ENCODE measurements at regions not wholly inside any gene's neighbourhood (a gene's known extent, or its start where the extent isn't known, plus 50 kb on each side); places are given as distances from the start of the nearest gene placed in this dataset.

DNA sequence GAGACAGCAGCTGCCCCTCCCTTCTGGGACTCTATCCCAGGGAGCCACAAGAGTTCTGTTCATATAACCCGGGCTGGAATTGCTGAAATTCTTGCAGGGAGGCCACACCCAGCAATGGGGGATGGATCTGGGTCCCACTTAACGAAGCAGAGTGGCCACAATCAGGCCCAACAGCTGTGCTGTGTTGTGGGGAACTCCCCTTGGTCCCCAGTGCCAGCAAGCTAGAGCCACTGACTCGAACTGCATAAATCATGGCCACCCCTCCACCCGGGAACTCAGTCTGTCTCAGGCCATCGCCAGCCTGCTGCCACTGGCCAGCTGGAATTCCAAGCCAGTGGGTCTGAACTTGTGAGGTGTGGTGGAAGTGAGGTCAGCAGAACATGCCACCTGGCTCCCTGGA, 111.1 kb downstream of the KLF8 start:
- TF ChIP-seq, protein P1, sequence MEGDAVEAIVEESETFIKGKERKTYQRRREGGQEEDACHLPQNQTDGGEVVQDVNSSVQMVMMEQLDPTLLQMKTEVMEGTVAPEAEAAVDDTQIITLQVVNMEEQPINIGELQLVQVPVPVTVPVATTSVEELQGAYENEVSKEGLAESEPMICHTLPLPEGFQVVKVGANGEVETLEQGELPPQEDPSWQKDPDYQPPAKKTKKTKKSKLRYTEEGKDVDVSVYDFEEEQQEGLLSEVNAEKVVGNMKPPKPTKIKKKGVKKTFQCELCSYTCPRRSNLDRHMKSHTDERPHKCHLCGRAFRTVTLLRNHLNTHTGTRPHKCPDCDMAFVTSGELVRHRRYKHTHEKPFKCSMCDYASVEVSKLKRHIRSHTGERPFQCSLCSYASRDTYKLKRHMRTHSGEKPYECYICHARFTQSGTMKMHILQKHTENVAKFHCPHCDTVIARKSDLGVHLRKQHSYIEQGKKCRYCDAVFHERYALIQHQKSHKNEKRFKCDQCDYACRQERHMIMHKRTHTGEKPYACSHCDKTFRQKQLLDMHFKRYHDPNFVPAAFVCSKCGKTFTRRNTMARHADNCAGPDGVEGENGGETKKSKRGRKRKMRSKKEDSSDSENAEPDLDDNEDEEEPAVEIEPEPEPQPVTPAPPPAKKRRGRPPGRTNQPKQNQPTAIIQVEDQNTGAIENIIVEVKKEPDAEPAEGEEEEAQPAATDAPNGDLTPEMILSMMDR (IDR thresholded peaks at IDR 0.05) = no peak
- TF ChIP-seq POLR2A (IDR thresholded peaks at IDR 0.05) (no peak), EP300 (IDR thresholded peaks at IDR 0.05) (no peak), POLR2AphosphoS5 (IDR thresholded peaks at IDR 0.05) (no peak)
